ENCODE measurements at regions not wholly inside any gene's neighbourhood (a gene's known extent, or its start where the extent isn't known, plus 50 kb on each side); places are given as distances from the start of the nearest gene placed in this dataset.

GRCh38 chr7:21149809-21150208 lies 278.1 kb upstream of the SP4 start:
- TF ChIP-seq CTCF (IDR thresholded peaks at IDR 0.05; ENCODE audit: low read depth, low read length, missing control alignments) = no peak
- no peak for DNase-seq (ENCODE audit: low read depth)
- H3K4me3 ChIP-seq (ENCODE audit: low read depth, low read length) = no peak overlapping the region

GRCh38 chr7:21154614-21155013 lies 273.3 kb upstream of the SP4 start:
- H3K4me3 ChIP-seq (ENCODE audit: low read depth, low read length) = no peak overlapping the region
- no peak for TF ChIP-seq CTCF (IDR thresholded peaks at IDR 0.05; ENCODE audit: low read depth, low read length, missing control alignments)
- DNase-seq (ENCODE audit: low read depth) = no peak

GRCh38 chr7:21159506-21159905 lies 268.4 kb upstream of the SP4 start:
- no peak overlapping the region for H3K4me3 ChIP-seq (ENCODE audit: low read depth, low read length)
- no peak for TF ChIP-seq CTCF (IDR thresholded peaks at IDR 0.05; ENCODE audit: low read depth, low read length, missing control alignments)
- DNase-seq (ENCODE audit: low read depth) = no peak

GRCh38 chr7:21160401-21160800 lies 267.5 kb upstream of the SP4 start:
- DNase-seq (ENCODE audit: low read depth) = no peak

GRCh38 chr7:21167942-21168341 lies 259.9 kb upstream of the SP4 start:
- no peak for DNase-seq (ENCODE audit: low read depth)
- TF ChIP-seq CTCF (IDR thresholded peaks at IDR 0.05; ENCODE audit: low read depth, low read length, missing control alignments) = no peak

More at GRCh38 chr7:21160401-21160800, 267.5 kb upstream of the SP4 start:
- no peak for TF ChIP-seq CTCF (IDR thresholded peaks at IDR 0.05; ENCODE audit: low read depth, low read length, missing control alignments)
- H3K4me3 ChIP-seq (ENCODE audit: low read depth, low read length) = no peak overlapping the region

GRCh38 chr7:21169667-21170580 lies 258.0 kb upstream of the SP4 start:
- DNase-seq (ENCODE audit: low read depth) = no peak
- TF ChIP-seq CTCF (IDR thresholded peaks at IDR 0.05; ENCODE audit: low read depth, low read length, missing control alignments) = no peak
- H3K4me3 ChIP-seq (ENCODE audit: low read depth, low read length) = no peak overlapping the region

More at GRCh38 chr7:21167942-21168341, 259.9 kb upstream of the SP4 start:
- no peak overlapping the region for H3K4me3 ChIP-seq (ENCODE audit: low read depth, low read length)

- TF ChIP-seq CTCF (IDR thresholded peaks at IDR 0.05; ENCODE audit: low read depth, low read length, missing control alignments) = no peak
- no peak for DNase-seq (ENCODE audit: low read depth)
Measured at GRCh38 chr7:21172800-21173199, 255.1 kb upstream of the SP4 start.

More at GRCh38 chr7:21172800-21173199, 255.1 kb upstream of the SP4 start:
- H3K4me3 ChIP-seq (ENCODE audit: low read depth, low read length) = no peak overlapping the region

All from GM12864 (cell line).